ENCODE measurements at regions not wholly inside any gene's neighbourhood (a gene's known extent, or its start where the extent isn't known, plus 50 kb on each side); places are given as distances from the start of the nearest gene placed in this dataset.
A peak's percentile ranks its signal among the peaks of the same experiment; 100 is the strongest.

DNA sequence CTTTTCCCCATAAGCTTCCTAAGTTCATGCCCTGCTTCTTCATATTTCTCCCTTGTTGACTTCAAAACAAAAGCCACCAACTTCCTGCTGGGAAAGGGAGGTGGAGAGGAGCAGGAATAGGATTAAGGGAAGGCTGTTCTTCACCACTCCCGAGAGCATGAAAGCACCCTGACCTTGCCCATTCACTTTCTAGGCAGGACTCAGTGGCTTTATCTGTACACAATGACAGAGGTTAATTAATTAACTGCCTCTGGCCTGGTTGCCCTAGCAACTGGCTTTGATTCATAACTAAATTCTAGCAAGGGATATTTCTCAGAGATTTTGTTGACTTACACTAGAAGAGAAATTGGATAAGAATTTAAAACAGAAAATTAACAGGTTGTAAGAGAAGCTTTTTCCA, 396.8 kb downstream of the RPS29 start:
- TF ChIP-seq CTCF (conservative IDR thresholded peaks at IDR 0.05; ENCODE audit: control insufficient read depth, insufficient read depth, low read depth, low read length) = no peak
- DNase-seq (ENCODE audit: low read depth) = no peak
- H3K4me3 ChIP-seq (ENCODE audit: control insufficient read depth, low read depth, low read length) = no peak overlapping the region

DNA sequence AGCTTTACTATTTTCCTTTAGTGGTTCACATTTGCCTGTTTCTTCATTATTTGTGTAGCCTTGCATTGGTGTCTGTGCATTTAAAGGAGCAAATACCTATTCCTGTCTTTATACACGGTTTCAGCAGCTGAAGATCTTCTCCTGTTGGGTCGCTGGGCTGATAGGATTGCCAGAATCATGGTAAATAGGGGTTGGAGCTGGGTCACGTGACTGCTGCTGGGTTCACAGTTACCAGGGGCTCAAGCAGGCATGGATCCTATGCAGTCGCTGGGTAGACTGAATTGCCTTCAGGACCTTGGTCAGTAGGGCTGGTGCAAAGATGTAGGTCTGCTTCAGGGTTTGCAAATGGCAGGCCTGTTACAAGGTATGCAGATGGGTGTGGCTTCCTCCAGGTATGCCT, 398.4 kb downstream of the RPS29 start:
- no peak overlapping the region for H3K4me3 ChIP-seq (ENCODE audit: control insufficient read depth, low read depth, low read length)
- no peak for DNase-seq (ENCODE audit: low read depth)
- no peak for TF ChIP-seq CTCF (conservative IDR thresholded peaks at IDR 0.05; ENCODE audit: control insufficient read depth, insufficient read depth, low read depth, low read length)

GRCh38 chr14:49173765-49174373, 412.3 kb downstream of the RPS29 start:
- TF ChIP-seq CTCF (conservative IDR thresholded peaks at IDR 0.05; ENCODE audit: control insufficient read depth, insufficient read depth, low read depth, low read length) = peak; percentile 73
- peak; percentile 75 for DNase-seq (ENCODE audit: low read depth)
- H3K4me3 ChIP-seq (ENCODE audit: control insufficient read depth, low read depth, low read length) = no peak overlapping the region

DNA sequence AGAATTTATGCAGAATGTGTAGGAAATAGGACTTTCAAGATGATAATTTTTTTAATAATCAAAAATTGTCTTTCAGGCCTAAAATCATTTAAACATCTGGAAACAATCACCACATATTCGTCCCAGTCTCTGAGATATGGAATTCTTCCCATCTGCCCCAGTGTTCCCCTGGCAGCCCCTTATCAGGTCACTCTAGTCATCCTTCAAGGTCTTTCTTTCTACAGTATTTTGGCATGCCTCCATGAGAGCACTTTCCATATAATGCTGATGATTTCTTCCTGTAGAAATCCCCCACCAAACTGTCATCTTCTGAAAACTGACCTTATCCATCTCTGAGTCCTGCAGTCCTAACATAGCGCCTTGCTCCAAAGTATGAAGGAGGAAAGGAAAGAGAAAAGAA, 422.1 kb downstream of the RPS29 start:
- no peak overlapping the region for H3K4me3 ChIP-seq (ENCODE audit: control insufficient read depth, low read depth, low read length)
- no peak for TF ChIP-seq CTCF (conservative IDR thresholded peaks at IDR 0.05; ENCODE audit: control insufficient read depth, insufficient read depth, low read depth, low read length)
- no peak for DNase-seq (ENCODE audit: low read depth)

DNA sequence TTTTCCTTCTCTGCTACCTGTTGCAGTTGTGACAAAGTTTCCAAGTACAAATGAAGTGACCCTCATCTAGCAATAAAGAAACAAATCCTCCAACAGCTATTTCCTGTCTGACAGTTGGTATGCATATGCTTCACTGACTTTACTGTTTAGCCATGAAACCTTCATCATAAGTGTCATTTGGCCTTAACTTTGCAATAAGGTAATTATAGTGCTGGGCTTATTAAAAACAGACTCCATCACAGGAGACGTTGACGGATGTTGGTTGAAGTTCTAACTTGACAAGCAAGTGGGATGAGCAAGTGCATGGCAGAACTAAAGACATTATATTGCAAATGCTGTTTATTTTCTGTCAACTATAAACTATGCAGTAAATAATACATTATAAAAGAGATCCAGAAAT, 425.2 kb downstream of the RPS29 start:
- no peak for DNase-seq (ENCODE audit: low read depth)
- H3K4me3 ChIP-seq (ENCODE audit: control insufficient read depth, low read depth, low read length) = no peak overlapping the region
- TF ChIP-seq CTCF (conservative IDR thresholded peaks at IDR 0.05; ENCODE audit: control insufficient read depth, insufficient read depth, low read depth, low read length) = no peak

DNA sequence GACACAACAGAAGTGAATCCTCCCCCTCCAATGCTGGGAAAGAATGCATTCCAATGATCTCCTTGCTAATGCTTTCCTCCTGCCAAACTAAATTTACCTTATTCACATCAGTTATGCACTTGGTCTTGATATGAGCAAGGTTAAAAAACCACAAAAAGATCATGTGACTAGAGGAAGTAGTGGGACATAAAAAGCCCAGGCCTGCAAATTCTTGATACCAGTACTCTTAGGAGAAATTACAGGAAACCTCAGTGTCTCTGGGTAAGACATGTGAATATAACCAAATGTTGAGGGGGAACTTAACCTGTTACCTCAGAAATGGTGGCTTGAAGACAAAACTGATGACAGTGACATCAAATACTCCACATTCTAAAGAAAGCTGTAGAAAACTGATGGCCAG, 427.1 kb downstream of the RPS29 start:
- TF ChIP-seq CTCF (conservative IDR thresholded peaks at IDR 0.05; ENCODE audit: control insufficient read depth, insufficient read depth, low read depth, low read length) = no peak
- no peak for DNase-seq (ENCODE audit: low read depth)
- H3K4me3 ChIP-seq (ENCODE audit: control insufficient read depth, low read depth, low read length) = no peak overlapping the region

DNA sequence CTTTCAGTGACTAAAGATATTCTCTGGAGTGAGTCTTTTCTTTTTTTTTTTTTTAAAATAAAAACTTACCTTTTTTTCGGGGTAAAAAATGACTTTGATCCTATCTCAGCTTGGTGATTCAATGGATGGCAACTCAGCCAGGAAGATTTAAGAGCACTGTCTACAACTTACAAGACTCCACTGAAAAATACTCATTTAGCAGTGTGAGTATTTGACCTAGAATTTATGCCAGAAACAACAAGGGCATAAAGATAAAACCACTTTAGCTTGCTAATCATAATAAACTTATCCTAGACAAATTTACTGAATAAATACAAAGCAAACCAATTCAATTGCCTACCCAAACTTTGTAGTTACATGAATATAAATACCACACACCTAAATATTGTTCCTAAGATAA, 446.6 kb downstream of the RPS29 start:
- H3K4me3 ChIP-seq (ENCODE audit: control insufficient read depth, low read depth, low read length) = no peak overlapping the region
- no peak for DNase-seq (ENCODE audit: low read depth)
- no peak for TF ChIP-seq CTCF (conservative IDR thresholded peaks at IDR 0.05; ENCODE audit: control insufficient read depth, insufficient read depth, low read depth, low read length)
